ENCODE measurements at regions not wholly inside any gene's neighbourhood (a gene's known extent, or its start where the extent isn't known, plus 50 kb on each side); places are given as distances from the start of the nearest gene placed in this dataset.

DNA sequence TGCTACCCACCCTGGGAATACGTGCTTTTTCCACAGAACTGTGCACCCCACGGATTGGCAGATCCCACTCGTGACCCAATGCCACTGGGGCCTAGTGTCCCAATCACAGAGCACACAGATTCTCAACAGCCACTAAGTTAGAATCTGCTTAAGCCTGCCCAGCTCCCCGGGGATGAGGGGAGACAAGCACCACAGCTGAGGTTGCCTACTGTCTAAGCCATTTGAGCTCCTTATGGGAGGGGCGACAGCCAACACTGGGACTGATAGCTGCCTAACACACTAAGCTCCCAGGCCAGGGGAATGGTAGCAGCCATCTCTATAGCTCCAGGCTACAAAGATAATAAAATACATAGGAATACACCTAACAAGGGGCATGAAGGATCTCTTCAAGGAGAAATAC lies 93.5 kb upstream of the GUCY1A1 start:
- H3K27me3 ChIP-seq (replicated peaks; ENCODE audit: control insufficient read depth, insufficient read depth, low read length, poor library complexity, severe bottlenecking), result no peaks in the 10 kb centered on the region

DNA sequence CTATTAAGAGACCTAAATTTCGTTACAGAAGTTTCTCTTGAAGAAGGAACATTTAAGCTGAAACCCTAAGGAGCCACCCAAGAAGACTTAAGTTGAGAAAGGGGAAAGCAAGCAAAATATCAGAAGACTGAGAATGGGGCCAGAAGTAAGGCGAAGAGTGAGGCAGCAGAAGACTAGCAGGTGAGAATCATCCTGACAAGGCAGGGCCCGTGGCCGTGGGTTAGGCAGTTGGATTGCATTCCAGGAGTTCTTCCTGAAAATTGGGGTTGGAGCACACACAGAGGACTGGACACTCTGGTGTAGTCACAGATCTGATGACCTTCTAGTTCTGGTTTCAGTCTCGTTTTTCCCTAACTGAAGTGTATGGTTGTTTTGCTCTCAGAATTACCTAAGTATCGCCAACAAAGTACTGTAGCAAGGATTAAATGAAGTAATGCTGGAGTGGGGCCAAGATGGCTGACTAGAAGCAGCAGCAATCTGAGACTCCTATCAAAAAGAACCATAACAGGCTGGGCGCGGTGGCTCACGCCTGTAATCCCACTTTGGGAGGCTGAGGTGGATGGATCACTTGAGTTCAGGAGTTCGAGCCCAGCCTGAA lies 94.4 kb upstream of the GUCY1A1 start:
- H3K9me3 ChIP-seq (ENCODE audit: control insufficient read depth, low read length), result no peaks in the 10 kb centered on the region
- no peak for DNase-seq
- no peaks in the 10 kb centered on the region for H3K27me3 ChIP-seq (replicated peaks; ENCODE audit: control insufficient read depth, insufficient read depth, low read length, poor library complexity, severe bottlenecking)
- no peaks in the 10 kb centered on the region for H3K36me3 ChIP-seq (ENCODE audit: control insufficient read depth, insufficient read depth, low read length)
- no peak overlapping the region for H3K4me3 ChIP-seq (ENCODE audit: insufficient read depth, low read depth, low read length, poor library complexity, severe bottlenecking)
- H3K27ac ChIP-seq (ENCODE audit: insufficient read depth, low read length, poor library complexity, severe bottlenecking), result no peak overlapping the region
- H3K4me1 ChIP-seq (ENCODE audit: control insufficient read depth, insufficient read depth, low read length, poor library complexity, severe bottlenecking), result no peaks in the 10 kb centered on the region

More for the DNA sequence above, 93.5 kb upstream of the GUCY1A1 start:
- no peaks in the 10 kb centered on the region for H3K36me3 ChIP-seq (ENCODE audit: control insufficient read depth, insufficient read depth, low read length)
- no peak overlapping the region for H3K4me3 ChIP-seq (ENCODE audit: insufficient read depth, low read depth, low read length, poor library complexity, severe bottlenecking)
- H3K4me1 ChIP-seq (ENCODE audit: control insufficient read depth, insufficient read depth, low read length, poor library complexity, severe bottlenecking), result no peaks in the 10 kb centered on the region
- no peaks in the 10 kb centered on the region for H3K9me3 ChIP-seq (ENCODE audit: control insufficient read depth, low read length)
- H3K27ac ChIP-seq (ENCODE audit: insufficient read depth, low read length, poor library complexity, severe bottlenecking), result no peak overlapping the region
- no peak for DNase-seq

DNA sequence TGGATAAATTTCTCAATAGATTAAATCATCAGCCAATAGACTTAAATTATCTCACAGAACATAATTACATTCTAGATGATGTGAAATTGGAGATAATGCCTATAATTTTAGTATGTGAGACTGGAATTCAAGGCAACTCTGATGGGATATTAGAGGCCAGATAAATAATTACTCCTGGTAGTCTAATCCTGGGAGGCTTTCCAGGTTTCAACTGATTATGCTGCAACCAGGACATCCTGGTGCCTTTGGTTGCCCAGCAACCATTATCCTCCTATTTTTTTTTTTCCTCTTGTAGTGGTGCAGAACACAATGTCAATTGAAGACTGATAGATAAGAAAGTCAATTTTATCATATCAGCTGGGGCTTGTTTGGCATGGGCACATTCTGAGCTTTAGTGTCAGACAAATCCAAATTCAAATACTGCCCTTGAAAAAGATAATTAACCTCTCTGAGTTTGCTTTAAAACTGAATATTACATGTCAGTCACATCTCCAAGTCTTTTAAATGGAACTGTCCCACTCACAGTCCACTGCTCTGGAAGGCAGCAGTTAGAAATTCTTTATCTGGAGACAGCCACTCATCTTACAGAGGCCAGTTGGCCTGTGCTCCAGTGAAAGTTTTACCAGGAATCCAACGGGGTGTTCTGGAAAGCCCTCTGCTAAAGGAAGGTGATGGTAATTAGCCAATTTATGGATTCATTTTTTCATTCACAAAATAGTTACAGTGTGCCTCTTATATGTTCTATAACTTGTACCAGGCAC lies 95.3 kb upstream of the GUCY1A1 start:
- H3K4me3 ChIP-seq (ENCODE audit: insufficient read depth, low read depth, low read length, poor library complexity, severe bottlenecking), result no peak overlapping the region
- H3K27ac ChIP-seq (ENCODE audit: insufficient read depth, low read length, poor library complexity, severe bottlenecking), result no peak overlapping the region
- DNase-seq, result no peak
- H3K36me3 ChIP-seq (ENCODE audit: control insufficient read depth, insufficient read depth, low read length), result no peaks in the 10 kb centered on the region
- no peaks in the 10 kb centered on the region for H3K27me3 ChIP-seq (replicated peaks; ENCODE audit: control insufficient read depth, insufficient read depth, low read length, poor library complexity, severe bottlenecking)
- H3K9me3 ChIP-seq (ENCODE audit: control insufficient read depth, low read length), result no peaks in the 10 kb centered on the region
- no peaks in the 10 kb centered on the region for H3K4me1 ChIP-seq (ENCODE audit: control insufficient read depth, insufficient read depth, low read length, poor library complexity, severe bottlenecking)

DNA sequence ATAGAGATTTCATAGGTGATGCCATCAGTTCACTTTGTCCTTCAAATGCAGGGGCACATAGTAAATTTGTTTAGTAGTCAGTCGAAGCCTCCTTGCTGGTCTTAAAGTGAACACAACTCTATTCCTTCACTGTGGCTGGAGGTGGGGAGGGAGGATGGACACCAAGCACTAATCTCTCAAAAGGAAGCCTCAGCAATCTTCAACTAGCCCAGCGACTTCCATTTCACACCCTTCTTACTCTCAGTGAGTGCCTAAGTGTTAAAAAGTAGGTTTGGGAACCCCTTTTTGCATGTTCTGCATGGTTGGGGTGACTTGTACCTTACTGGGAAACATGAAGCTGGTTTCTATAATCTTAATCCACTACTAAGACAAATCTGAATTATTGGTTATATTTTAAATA lies 96.0 kb upstream of the GUCY1A1 start:
- Histone ChIP-seq H3K36me3 (ENCODE audit: control insufficient read depth, insufficient read depth, low read length) (no peaks in the 10 kb centered on the region), H3K27ac (ENCODE audit: insufficient read depth, low read length, poor library complexity, severe bottlenecking) (no peak overlapping the region), H3K27me3 (replicated peaks; ENCODE audit: control insufficient read depth, insufficient read depth, low read length, poor library complexity, severe bottlenecking) (no peaks in the 10 kb centered on the region), H3K9me3 (ENCODE audit: control insufficient read depth, low read length) (no peaks in the 10 kb centered on the region), H3K4me1 (ENCODE audit: control insufficient read depth, insufficient read depth, low read length, poor library complexity, severe bottlenecking) (no peaks in the 10 kb centered on the region), H3K4me3 (ENCODE audit: insufficient read depth, low read depth, low read length, poor library complexity, severe bottlenecking) (no peak overlapping the region)
- DNase-seq, result no peak

DNA sequence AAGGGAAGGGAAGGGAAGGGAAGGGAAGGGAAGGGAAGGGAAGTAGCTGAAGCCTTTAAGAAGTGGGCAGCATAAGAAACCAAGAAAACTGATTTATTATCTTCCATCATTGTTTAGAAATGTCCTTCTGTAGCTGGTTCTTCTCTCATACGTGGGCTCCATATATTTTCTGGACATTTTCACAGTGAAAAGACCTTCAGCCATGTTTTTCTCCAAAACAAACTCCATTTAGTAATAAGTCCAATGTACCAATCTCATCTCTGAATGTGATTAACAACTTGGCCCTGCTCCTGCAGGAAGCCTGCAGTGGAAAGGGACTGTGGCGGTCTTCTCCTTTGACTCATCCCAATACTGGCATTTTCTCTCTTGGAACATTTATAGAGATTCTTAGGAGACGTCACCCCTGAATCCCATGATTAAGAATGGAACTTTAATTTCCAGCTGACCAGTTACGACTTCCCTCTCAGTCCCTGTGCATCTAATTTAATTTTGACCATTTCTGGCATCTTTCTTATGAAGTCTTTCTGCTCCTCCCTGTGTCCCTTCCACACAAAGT lies 96.6 kb upstream of the GUCY1A1 start:
- no peaks in the 10 kb centered on the region for H3K4me1 ChIP-seq (ENCODE audit: control insufficient read depth, insufficient read depth, low read length, poor library complexity, severe bottlenecking)

DNA sequence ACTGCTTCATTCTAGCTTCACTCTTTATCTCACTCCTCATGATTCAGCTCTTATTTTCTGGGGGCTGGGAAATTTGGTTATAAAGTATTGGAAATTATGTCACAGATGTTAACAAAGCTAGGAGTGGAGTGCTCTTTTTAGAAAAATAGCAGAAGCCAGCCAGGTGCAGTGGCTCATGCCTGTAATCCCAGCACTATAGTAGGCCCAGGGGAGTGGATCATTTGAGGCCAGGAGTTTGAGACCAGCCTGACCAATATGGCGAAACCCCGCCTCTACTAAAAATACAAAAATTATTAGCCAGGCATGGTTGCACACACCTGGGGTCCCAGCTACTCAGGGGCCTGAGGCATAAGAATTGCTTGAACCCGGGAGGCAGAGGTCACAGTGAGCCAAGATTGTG lies 97.2 kb upstream of the GUCY1A1 start:
- DNase-seq, result no peak

More for the DNA sequence above, 96.6 kb upstream of the GUCY1A1 start:
- Histone ChIP-seq H3K27ac (ENCODE audit: insufficient read depth, low read length, poor library complexity, severe bottlenecking) (no peak overlapping the region), H3K9me3 (ENCODE audit: control insufficient read depth, low read length) (no peaks in the 10 kb centered on the region), H3K27me3 (replicated peaks; ENCODE audit: control insufficient read depth, insufficient read depth, low read length, poor library complexity, severe bottlenecking) (no peaks in the 10 kb centered on the region), H3K36me3 (ENCODE audit: control insufficient read depth, insufficient read depth, low read length) (no peaks in the 10 kb centered on the region), H3K4me3 (ENCODE audit: insufficient read depth, low read depth, low read length, poor library complexity, severe bottlenecking) (no peak overlapping the region)
- DNase-seq, result no peak

DNA sequence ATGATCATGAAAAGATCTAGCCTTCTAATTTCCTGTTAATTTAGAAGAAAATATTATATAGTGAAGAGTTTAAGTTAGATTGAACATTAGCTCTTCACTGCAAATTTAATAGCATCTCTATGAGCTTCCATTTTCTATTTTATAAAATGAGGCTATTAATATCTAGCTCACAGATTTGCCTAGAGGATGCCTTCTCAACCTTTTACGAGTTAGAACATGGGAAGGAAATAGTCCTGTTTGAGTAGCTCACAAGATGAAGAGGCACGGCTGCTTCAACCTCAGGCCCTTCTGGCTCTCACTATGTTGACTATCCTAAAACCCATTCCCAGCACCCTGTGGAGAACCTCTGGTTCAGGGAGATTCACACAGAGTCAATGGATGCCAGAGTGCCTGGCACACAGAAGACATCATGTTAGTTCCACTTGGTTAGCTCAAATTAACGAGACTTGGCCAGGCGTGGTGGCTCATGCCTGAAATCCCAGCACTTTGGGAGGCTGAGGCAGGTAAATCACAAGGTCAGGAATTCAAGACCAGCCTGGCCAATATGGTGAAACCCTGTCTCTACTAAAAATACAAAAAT lies 97.9 kb upstream of the GUCY1A1 start:
- Histone ChIP-seq H3K4me3 (ENCODE audit: insufficient read depth, low read depth, low read length, poor library complexity, severe bottlenecking) (no peak overlapping the region), H3K27ac (ENCODE audit: insufficient read depth, low read length, poor library complexity, severe bottlenecking) (no peak overlapping the region), H3K9me3 (ENCODE audit: control insufficient read depth, low read length) (no peaks in the 10 kb centered on the region), H3K36me3 (ENCODE audit: control insufficient read depth, insufficient read depth, low read length) (no peaks in the 10 kb centered on the region), H3K27me3 (replicated peaks; ENCODE audit: control insufficient read depth, insufficient read depth, low read length, poor library complexity, severe bottlenecking) (no peaks in the 10 kb centered on the region), H3K4me1 (ENCODE audit: control insufficient read depth, insufficient read depth, low read length, poor library complexity, severe bottlenecking) (no peaks in the 10 kb centered on the region)
- DNase-seq, result no peak

More for the DNA sequence above, 97.2 kb upstream of the GUCY1A1 start:
- Histone ChIP-seq H3K9me3 (ENCODE audit: control insufficient read depth, low read length) (no peaks in the 10 kb centered on the region), H3K27ac (ENCODE audit: insufficient read depth, low read length, poor library complexity, severe bottlenecking) (no peak overlapping the region), H3K36me3 (ENCODE audit: control insufficient read depth, insufficient read depth, low read length) (no peaks in the 10 kb centered on the region), H3K4me1 (ENCODE audit: control insufficient read depth, insufficient read depth, low read length, poor library complexity, severe bottlenecking) (no peaks in the 10 kb centered on the region), H3K27me3 (replicated peaks; ENCODE audit: control insufficient read depth, insufficient read depth, low read length, poor library complexity, severe bottlenecking) (no peaks in the 10 kb centered on the region), H3K4me3 (ENCODE audit: insufficient read depth, low read depth, low read length, poor library complexity, severe bottlenecking) (no peak overlapping the region)

DNA sequence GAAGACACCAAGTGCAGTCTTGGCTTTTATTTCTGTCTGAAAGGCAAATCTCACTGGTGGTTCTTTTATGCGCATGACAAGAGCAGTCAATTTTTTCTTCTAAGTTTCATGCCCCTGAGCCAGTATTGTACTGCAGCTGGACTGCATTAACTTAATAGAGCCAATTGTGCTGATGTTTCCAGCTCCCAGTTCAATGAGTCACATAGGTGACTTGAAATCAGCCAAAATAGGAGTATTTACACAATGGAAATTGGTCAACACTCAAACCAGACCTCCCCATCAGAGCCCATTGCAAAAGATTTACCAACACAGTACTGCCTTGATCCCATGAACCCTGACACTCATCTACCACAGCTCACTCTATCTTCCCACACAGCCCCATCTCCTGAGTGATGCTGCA lies 100.3 kb upstream of the GUCY1A1 start:
- Histone ChIP-seq H3K4me1 (ENCODE audit: control insufficient read depth, insufficient read depth, low read length, poor library complexity, severe bottlenecking) (no peaks in the 10 kb centered on the region), H3K9me3 (ENCODE audit: control insufficient read depth, low read length) (no peaks in the 10 kb centered on the region), H3K27ac (ENCODE audit: insufficient read depth, low read length, poor library complexity, severe bottlenecking) (no peak overlapping the region), H3K36me3 (ENCODE audit: control insufficient read depth, insufficient read depth, low read length) (no peaks in the 10 kb centered on the region), H3K4me3 (ENCODE audit: insufficient read depth, low read depth, low read length, poor library complexity, severe bottlenecking) (no peak overlapping the region), H3K27me3 (replicated peaks; ENCODE audit: control insufficient read depth, insufficient read depth, low read length, poor library complexity, severe bottlenecking) (no peaks in the 10 kb centered on the region)
- DNase-seq, result no peak

DNA sequence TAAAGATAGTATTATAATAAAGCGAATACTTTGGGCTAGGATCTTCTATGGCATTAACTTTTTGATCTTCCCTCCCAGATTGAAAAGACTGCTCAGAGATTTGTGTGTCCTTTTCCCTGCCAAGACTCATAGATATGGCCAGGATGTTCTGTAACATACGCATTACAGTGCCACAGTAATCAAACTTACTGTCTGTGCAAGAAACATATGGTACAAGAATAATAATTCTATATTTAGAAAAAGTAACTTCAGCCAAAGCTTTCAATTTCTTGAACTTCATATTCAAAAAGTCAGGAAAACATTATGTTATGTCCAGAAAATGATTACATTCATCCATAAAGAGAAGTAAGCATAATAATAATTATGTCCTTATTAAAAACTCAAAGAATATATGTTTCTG lies 100.9 kb upstream of the GUCY1A1 start:
- Histone ChIP-seq H3K27ac (ENCODE audit: insufficient read depth, low read length, poor library complexity, severe bottlenecking) (no peak overlapping the region), H3K36me3 (ENCODE audit: control insufficient read depth, insufficient read depth, low read length) (no peaks in the 10 kb centered on the region), H3K27me3 (replicated peaks; ENCODE audit: control insufficient read depth, insufficient read depth, low read length, poor library complexity, severe bottlenecking) (no peaks in the 10 kb centered on the region), H3K4me3 (ENCODE audit: insufficient read depth, low read depth, low read length, poor library complexity, severe bottlenecking) (no peak overlapping the region), H3K4me1 (ENCODE audit: control insufficient read depth, insufficient read depth, low read length, poor library complexity, severe bottlenecking) (no peaks in the 10 kb centered on the region), H3K9me3 (ENCODE audit: control insufficient read depth, low read length) (no peaks in the 10 kb centered on the region)
- no peak for DNase-seq

DNA sequence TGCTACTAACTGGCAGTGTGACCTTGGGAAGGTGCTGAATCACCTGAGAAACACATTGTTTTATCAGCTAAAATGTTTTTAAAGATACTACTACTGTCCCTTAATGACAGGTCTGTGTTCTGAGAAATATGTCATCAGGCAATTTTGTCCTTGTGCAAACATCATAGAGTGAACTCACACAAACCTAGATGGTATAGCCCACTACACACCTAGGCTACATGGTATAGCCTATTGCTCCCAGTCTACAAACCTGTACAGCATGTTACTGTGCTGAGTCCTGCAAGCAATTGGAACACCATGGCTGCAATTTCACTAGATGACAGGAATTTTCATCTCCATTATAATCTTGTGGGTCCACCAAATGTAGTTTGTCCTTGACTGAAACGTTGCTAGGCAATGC lies 101.3 kb upstream of the GUCY1A1 start:
- no peak overlapping the region for H3K27ac ChIP-seq (ENCODE audit: insufficient read depth, low read length, poor library complexity, severe bottlenecking)
- no peaks in the 10 kb centered on the region for H3K4me1 ChIP-seq (ENCODE audit: control insufficient read depth, insufficient read depth, low read length, poor library complexity, severe bottlenecking)
- no peaks in the 10 kb centered on the region for H3K9me3 ChIP-seq (ENCODE audit: control insufficient read depth, low read length)
- H3K27me3 ChIP-seq (replicated peaks; ENCODE audit: control insufficient read depth, insufficient read depth, low read length, poor library complexity, severe bottlenecking), result no peaks in the 10 kb centered on the region
- H3K36me3 ChIP-seq (ENCODE audit: control insufficient read depth, insufficient read depth, low read length), result no peaks in the 10 kb centered on the region
- H3K4me3 ChIP-seq (ENCODE audit: insufficient read depth, low read depth, low read length, poor library complexity, severe bottlenecking), result no peak overlapping the region
- DNase-seq, result no peak

All from effector memory CD4-positive, alpha-beta T cell (primary cell).